Activated CD4-positive, alpha-beta T cell treated with anti-CD3 and anti-CD28 coated beads, Interleukin-2, amount 50 U/mL, for 16 hours (primary cell): ENCODE measurements at regions not wholly inside any gene's neighbourhood (a gene's known extent, or its start where the extent isn't known, plus 50 kb on each side); places are given as distances from the start of the nearest gene placed in this dataset.
"Not testable (repeated sequence)": the region's sequence is repeated elsewhere in the genome, so short reads cannot be mapped to it uniquely, and the experiment has no call there.

ENCODE experiments used
- DNase-seq: peaks from one replicate; pipeline ENCODE4 v3.0.0-alpha.2; 2020

DNA sequence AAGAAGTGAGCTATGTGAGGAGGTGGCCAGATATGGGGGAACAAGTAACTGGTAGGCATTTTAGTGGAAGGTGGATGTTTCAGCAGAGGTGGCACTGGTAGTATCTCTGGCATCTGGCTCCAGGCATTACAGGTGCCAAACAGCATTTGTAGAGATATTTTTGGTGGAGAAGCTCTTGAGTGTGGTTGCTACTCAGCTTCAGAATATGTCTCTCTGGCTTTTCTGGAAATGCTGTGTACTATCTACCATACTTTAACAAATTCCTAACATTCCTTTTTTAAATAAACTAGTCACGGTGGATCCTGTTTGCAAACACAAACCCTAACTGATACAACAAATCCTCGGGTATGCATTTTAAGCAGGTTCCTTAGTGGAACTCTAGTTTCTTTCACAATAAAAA, 128.0 kb downstream of the BARX2 start:
- no peak for DNase-seq

DNA sequence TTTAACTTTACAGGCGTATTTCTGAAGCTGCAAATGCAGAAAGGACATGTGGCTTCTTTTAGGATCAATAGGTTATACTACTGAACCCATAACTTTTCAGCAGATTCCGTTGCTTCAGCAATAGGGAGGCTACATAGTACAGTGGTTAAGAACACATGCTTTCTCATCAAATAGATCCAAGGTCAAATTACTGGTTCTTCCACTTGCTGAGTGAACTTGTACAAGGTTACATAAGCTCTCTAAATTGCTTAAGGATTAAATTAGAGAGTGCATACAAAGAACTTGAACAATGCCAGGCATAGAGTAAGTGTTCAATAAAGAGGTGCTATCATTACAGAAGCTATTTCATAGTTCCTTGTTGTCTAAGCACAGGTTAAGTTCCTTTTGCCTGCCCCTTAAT, 129.6 kb downstream of the BARX2 start:
- DNase-seq, result no peak

DNA sequence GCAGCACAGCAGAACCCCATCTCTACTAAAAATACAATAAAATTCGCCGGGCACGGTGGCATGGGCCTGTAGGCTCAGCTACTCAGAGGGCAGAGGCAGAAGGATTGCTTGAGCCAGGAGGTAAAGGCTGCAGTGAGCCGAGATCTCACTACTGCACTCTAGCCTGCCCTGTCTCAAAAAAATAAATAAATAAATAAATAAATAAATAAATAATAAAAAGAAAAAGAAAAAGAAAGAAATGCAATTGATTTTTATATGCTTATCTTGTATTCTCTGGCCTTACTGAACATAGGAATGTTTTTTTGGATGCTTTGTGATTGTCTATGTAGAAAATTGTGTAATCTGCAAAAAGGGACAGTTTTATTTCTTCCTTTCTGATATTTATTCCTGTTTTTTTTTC, 132.5 kb downstream of the BARX2 start:
- no peak for DNase-seq

GRCh38 chr11:129528296-129528695, 152.6 kb downstream of the BARX2 start:
- no peak for DNase-seq

DNA sequence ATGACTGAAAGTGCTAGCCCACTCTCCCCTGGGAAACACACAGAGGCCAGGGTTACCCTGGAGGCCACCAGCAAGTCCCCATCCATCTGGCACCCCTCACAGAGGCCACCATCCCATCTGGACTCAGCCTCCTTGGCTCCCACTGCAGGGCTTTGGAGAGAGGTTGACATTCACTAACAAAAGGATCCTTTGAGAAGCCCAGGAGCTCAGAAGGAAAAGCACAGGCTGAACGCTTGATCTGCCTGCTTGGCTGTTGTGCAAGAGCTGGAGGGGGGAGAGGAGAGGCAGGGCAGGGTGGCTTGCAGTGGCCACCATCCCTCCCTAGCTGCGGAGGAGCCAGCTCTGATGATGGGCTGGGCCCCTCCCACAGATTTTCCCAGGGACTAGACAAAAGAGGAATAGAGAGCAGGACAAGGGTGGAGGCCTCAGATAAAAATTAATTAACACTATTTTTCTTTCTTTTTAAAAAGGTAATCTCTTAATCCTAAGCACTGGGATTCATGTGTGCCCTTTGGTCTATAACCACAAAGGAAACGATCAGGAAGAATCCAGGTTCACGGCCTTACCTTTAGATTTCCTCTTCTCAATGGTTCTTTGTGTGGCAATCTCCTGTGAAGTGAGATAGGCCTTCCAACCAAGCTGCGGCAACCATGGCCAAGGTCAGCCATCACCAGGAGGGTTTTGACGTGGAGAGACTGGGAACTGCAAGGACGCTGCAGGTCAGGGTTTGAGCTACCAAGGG, 154.7 kb downstream of the BARX2 start:
- no peak for DNase-seq

DNA sequence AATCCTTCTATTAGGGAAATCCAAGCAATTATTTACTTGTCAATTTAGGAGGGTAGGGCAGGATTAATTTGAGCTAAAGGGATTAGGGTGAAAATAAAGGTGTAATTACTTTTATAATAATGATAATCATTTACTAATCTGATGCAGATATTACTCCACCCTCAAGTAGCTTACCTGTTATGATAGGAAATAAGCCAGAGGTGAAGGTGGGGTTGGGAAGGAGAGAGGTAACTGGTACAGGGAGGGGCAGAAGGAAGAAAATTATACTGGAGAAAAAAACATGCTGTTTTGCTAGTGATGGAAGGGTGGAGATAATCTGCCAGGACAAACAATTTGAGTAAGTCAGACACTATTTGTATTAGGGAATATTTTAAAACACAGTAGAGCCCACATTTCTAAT, 157.7 kb downstream of the BARX2 start:
- DNase-seq, result no peak

GRCh38 chr11:129536338-129536737, 160.7 kb downstream of the BARX2 start:
- DNase-seq, result no peak

DNA sequence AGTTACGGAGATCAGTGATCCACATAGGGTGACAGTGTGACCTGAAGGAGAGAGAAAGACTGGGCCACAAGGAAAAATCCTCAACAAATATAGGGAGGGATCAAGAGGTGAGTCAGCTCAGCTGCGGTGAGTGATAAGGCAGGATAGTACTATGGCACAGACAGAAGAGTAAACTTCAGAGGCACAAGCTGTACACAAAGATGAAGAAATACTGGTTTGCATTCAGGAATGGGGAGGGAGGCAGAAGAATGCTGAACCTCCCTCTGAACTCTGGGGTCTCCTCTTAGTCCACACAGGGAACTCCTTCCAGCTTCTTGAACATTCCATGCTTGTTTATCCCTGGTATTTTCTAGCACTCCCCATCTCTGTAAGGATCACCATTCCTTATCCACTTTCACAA, 162.7 kb downstream of the BARX2 start:
- no peak for DNase-seq

DNA sequence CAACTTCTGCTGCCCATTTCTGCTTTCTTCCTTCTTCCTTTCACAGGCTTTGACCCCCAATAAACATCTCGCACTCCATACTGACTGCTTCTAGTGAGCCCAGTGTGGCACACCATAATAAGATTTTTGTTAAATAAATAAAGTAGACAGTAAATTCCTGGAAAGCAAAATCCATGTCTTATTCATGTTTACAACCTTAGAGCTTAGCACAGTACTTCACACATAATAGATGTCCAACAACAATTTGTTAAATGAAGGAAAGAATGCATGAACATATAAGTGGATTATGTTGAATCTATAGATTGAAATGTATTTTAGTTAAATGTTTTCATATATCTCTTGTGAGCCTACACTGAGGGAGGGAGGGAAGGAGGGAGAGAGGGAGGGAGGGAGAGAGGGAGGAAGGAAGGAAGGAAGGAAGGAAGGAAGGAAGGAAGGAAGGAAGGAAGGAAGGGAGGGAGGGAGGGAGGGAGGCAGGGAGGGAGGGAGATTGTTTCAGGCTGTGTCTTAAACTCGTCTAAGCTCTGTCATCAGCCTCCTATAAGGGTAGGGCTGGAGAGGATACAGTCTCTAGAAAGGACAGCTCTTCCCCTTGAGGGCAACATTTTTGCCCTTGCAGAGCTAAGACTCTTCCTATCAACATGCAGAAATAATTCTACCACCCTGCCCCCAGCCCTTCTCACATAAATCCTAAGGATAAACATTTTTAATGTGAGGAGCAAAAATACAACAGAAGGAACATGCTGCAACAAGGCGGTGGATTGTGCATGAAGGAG, 168.1 kb downstream of the BARX2 start:
- no peak for DNase-seq

GRCh38 chr11:129544691-129545090, 169.0 kb downstream of the BARX2 start:
- DNase-seq, result no peak

GRCh38 chr11:129546266-129546665, 170.6 kb downstream of the BARX2 start:
- no peak for DNase-seq

- DNase-seq, result no peak
Observed at GRCh38 chr11:129557421-129557820, 181.8 kb downstream of the BARX2 start.

DNA sequence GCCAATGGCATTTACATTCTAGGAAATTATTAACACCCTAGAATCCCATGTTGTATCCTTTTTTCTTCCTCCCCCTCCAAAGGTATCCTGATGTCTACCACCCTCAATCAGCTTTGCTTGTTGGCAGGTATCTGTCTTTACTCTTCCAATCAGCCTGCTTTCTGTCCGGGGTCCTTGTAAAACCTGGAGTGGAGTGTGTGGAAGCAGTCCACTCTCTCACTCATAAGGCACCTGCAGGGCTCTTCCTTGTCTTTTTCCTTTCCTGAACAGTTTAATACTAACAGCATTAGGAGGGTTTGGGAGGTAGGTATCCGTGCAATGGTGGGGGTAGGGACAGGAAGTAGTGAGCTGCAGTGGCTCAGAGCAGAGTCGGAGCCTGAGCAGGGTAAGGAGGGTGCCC, 193.4 kb downstream of the BARX2 start:
- DNase-seq, result no peak

- DNase-seq, result not testable (repeated sequence)
Observed at GRCh38 chr11:129572667-129573066, 197.0 kb downstream of the BARX2 start.

GRCh38 chr11:129573161-129573560, 197.5 kb downstream of the BARX2 start:
- no peak for DNase-seq

DNA sequence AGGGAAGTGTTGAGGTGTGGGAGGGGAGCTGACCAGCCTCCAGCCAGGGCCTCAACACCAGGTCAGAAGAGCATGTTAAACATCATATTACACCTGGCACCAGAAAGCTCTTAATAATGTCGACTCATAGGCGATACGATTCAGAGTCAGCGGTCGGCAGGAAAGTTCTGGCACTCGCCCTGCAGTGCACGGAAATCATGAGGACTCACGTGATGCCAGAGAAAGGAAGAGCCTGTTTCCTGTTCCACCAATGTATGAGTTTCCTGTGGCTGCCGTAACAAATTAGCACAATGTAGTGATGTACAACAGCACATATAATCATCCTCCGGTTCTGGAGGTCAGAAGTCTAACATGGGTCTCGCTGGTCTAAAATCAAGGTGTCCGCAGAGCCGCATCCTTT, 198.8 kb downstream of the BARX2 start:
- DNase-seq, result no peak

DNA sequence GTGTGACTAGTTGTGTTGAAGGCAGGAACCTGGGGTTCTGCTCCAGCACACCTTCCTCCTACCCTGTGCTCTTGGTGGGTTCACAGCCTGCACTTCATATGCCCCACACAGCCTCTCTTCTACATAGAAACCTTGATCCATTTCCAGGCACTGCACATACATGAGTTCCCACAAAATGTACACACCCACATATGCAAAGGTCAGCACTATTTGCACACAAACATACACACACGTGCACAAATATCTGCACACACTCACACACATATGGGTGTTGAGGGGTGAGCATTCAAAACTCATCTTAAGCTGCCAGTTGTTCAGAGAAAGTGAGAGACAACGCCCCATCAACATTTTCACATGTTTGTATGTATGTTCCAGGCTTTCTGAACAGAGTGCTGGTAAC, 201.0 kb downstream of the BARX2 start:
- no peak for DNase-seq

GRCh38 chr11:129578006-129578405, 202.4 kb downstream of the BARX2 start:
- no peak for DNase-seq

DNA sequence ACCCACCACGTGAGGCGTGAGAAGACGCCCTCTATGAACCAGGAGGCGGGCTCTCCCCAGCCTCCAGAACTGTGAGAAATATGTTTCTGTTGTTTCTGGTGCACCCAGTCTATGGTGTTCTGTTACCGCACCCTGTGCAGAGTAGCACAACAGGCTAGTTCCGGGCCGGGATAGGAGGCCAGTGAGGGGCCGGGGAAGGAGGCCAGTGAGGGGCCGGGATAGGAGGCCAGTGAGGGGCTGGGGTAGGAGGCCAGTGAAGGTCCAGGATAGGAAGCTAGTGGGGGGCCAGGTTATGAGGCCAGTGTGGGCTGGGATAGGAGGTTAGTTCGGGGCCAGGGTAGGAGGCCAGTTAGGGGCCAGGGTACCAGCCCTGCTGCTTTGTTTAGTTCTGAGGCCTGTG, 204.6 kb downstream of the BARX2 start:
- no peak for DNase-seq

DNA sequence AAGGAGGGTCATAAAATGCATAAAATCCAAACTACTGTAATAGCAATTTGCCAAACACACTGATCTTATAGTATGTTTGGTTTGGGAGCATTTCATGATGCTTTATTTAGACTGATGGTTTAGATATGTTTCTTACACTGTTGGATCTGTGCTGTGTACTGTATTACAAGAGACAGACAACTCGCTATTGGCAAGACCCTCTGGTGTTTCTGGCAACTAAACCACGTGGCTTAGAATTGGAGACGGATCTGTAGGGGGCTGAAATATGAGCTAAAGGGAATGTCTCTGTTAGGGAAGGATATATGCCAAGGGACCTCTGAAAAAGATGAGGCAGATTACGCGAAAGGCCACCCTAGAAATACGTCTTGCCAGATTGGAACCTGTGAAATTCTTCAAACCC, 208.7 kb downstream of the BARX2 start:
- DNase-seq, result no peak

DNA sequence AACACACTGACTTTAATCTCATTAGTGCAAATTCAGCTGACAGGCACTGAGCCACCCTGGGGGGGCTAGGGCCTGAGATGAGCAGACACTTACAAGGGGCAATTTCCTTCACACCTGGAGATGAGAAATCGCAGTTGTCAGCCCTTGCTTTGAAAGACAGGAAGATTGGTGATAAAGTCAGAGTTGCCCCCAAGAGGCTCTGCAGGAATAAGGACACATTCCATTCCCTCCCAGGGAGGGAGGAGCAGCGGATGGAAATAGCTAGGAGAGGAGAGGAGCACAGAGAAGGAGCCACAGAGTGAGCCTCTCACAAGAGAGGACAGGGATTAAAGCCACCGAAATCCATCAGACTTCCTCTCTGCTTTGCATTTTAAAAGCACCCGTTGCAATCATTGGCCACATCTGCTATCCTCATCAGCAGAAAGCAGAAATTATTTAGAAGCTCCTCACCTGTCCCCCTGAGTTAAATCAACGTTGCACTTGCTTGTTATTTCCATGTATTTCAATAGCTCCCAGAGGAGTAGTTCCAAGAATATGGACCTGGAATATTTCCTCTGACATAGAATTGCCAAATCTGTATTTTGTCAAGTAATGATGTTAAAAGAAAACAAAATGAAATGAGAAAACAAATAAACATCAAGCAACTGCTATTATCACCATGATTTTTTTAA, 213.7 kb downstream of the BARX2 start:
- no peak for DNase-seq

DNA sequence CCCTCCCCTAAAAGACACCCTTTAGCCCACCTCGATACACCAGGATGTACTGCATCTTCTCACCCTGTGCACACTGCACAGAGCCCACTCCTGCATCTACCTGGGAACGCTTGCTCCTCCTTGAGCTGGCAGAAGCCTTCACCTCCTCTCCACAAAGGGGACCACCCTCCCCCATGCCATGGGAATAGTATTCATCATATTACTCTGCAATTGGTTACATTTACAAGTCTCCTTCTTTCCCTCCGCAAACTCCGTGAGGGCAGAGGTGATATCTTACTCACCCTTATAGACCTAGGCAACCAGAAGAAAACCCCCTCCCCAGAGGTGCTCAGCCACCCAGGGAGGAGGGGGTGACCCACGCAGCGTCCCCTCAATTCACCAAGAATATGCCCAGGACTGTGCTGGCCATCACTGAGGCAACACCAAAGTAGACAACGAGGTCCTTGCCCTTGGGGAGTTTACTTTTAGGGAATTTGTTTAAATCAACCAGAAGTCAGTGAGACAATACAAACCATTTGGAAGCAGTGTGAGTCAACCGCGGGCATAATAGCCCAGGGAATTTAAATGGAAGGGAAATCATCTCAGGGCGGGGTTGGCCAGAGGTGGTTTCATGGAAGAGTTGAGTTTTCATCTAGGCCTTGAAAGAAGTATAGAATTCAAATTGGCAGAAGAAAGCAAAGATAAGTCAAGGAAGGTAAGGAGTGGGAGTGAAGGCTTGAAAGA, 214.5 kb downstream of the BARX2 start:
- no peak for DNase-seq

GRCh38 chr11:129590753-129591475, 215.3 kb downstream of the BARX2 start:
- DNase-seq, result no peak
